ENCODE measurements at regions not wholly inside any gene's neighbourhood (a gene's known extent, or its start where the extent isn't known, plus 50 kb on each side); places are given as distances from the start of the nearest gene placed in this dataset.

DNA sequence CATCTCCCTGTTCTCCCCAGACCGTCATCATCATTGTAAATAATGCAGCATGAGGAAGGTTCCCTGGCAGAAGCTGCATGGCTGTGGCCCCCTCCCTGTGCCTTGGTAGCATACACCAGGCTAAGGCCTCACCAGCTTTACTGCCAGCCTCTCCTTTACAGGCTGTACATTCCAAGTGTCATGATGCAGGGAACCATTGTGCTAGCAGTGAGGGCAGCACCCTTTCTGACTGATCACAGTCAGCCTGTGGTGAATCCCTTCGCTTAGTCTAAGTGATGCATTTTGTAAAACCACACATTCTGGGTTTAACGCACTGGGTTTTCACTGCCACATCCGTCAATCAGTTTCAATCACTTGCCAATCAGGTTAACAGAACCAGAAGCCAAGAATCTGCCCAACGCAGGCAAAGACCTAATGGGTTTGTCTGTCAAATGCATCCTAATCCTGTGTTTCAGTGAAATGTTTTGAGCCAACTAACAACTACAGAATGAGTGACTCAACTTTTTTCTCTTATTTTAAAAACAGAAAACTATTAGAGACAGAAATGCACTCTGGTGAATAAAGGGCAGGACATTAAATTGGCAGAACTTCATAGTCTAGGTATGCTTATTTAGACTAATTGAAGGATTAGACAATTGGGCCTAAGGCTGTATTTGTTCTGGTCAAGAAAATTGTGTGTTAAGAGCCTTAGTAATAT is 225.9 kb upstream of the DPH6 start:
- no peak for DNase-seq (ENCODE audit: low read depth)

DNA sequence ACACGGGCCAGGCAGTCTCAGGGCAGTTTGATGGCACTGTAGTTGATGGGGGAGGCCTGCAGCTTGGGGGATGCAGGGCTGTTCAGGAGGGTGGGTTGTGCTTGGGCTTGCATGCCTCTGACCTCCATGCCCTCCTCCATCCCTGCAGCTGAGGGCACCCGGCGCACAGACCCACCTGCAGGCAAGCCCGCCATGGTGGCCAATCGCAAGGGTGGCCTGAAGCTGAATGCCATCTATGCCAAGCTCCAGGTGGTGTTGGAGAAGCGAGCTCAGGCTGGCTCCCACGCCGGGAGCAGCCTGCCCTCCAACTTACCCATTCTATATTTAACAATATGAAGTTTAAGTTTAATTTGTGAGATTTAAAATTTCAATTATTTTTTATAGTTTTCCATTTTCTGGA is 228.7 kb upstream of the DPH6 start:
- no peak for DNase-seq (ENCODE audit: low read depth)

DNA sequence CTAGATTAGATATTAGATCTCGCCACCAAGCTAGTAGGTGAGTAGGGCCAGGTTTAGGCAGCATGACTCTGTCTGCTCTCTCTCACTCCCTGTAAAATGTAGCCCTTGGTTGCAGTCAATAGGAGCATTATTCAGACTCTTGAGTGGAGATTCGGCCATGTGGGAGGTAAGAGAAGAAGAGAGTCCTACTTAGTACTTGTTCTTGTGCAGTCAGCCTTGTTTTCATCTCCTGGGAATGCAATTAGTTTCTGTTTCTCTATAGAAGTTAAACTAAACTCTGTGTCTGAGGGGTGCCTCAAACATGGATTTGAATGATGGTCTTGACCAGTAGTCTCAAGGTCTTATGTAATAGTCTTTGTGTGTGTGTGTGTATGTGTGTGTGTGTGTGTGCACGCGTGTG is 229.5 kb upstream of the DPH6 start:
- no peak for DNase-seq (ENCODE audit: low read depth)

DNA sequence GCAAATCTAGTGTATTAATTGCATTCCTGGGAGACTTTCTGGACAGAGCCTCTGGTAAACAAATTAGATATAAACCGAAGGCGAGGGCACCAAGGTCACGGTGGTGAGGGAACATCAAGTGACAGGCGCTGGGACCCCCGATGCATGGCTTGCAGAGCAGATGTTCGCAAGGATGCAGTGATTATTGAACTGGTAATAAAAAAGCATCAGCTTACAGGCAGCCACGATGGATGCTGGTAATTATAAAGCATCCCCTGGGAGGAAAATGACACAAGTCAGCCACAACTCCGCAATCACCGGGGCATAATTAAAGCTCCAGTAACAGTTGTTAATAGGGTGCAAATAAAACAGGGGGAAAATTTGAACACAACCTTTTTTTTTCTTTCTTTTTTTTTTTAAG is 231.1 kb upstream of the DPH6 start:
- DNase-seq (ENCODE audit: low read depth) = no peak

- no peak for DNase-seq (ENCODE audit: low read depth)
These were observed 237.2 kb upstream of the DPH6 start for GRCh38 chr15:35783203-35783602.

DNA sequence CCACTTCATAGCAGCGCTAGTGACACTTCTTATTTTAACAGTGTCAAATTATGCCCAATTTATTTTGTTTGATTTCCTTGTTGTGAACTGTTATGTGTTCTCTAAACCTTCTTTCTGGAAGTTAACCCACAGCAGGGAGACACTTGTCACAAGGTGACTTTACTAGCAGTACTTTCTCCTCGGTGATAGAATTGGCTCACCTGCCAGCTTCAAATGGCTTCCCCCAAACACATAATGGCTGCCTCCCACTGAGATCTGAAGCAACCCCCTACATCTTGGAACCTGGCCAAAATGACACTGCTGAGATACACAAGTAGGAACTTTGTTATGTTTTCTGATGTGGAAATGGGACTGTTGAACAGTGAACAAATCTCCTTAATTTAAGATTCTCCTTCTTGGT is 238.8 kb upstream of the DPH6 start:
- DNase-seq (ENCODE audit: low read depth) = no peak

GRCh38 chr15:35810007-35810406 is 264.0 kb upstream of the DPH6 start:
- no peak for DNase-seq (ENCODE audit: low read depth)

DNA sequence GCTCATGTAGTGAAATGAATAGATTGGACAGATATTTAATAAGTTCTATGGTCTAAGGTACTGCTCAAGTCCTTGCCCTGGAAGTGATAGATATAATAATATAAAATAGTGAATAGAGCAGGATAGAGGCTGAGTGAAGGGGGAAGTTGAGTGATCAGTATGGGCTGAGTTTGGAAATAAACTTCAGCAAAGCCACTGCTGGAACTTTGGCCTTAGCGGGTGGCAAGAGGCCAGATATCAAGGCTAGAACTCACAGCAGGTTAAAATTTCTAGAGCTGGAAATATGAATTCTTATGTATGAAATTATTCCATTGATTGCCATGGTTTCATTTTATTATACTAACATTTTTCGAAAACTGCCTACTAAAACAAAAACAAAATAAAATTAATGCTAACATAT is 267.6 kb upstream of the DPH6 start:
- DNase-seq (ENCODE audit: low read depth) = no peak

- no peak for DNase-seq (ENCODE audit: low read depth)
These were observed 272.9 kb upstream of the DPH6 start for GRCh38 chr15:35818846-35819245.

DNA sequence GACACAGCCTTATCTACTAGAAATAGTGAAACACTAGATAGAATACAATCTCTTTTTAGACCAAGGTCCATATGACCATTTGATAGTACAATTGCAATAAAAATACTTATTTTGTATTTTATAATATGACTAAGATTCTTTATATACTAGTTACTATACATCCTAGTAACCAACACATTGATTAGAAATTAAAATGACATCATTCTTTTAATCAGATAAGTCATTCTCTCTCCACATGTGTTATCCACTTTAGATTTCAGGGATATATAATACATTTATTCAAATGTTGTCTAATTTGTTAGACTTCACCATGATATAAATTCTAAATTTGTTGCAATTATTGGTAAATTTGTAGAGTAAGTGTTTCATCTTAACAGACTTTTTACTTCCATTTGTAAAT is 276.2 kb upstream of the DPH6 start:
- no peak for DNase-seq (ENCODE audit: low read depth)

- DNase-seq (ENCODE audit: low read depth) = no peak
These were observed 281.2 kb upstream of the DPH6 start for GRCh38 chr15:35827141-35827540.

GRCh38 chr15:35827911-35828310 is 281.9 kb upstream of the DPH6 start:
- no peak for DNase-seq (ENCODE audit: low read depth)

DNA sequence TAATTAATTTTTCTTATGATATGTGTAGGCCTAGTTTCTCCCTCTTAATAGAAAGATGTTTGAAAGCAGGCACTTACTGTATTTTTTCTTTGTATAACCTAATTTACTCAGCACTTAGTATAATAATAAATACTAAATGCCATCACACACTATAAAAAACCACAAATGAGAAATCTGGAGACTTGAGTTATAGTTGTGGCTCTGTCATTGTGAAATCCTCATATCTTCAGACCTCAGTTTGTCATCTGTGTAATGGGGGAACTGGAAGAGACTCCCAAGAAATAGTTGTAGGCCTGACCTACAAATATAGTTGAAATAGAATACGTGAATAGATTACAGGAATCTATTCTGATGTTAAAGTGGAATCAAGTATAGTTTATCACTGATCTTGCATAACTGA is 287.6 kb upstream of the DPH6 start:
- no peak for DNase-seq (ENCODE audit: low read depth)

DNA sequence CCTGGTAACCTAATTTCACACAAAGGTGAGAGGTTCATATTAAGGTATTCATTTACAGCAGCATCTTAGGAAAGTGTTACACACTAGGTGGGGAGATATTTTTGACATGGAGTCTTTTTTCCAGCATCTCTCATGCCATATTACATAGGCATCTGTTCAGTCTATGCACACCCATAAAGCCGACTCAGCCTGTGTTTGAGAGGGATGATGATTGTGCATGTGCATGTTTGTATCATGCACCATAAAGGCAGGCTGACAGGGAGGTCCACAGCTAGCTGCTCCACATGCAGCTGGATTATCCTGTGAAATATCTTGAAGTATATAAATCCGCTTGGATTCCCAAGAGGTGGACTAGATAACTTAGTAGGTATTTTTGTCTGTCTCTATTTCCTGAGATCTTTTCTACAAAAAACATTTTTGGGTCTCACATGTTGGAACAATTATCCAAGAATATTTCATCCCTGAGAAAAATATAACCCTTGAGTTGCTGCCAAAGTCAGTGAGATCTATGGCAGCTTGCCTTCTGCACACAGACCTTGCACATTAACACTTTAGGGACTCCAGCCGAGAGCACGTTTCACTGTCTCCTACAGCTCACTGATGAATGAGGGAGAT is 288.4 kb upstream of the DPH6 start:
- no peak for DNase-seq (ENCODE audit: low read depth)

- no peak for DNase-seq (ENCODE audit: low read depth)
These were observed 288.9 kb upstream of the DPH6 start for GRCh38 chr15:35834866-35835265.

DNA sequence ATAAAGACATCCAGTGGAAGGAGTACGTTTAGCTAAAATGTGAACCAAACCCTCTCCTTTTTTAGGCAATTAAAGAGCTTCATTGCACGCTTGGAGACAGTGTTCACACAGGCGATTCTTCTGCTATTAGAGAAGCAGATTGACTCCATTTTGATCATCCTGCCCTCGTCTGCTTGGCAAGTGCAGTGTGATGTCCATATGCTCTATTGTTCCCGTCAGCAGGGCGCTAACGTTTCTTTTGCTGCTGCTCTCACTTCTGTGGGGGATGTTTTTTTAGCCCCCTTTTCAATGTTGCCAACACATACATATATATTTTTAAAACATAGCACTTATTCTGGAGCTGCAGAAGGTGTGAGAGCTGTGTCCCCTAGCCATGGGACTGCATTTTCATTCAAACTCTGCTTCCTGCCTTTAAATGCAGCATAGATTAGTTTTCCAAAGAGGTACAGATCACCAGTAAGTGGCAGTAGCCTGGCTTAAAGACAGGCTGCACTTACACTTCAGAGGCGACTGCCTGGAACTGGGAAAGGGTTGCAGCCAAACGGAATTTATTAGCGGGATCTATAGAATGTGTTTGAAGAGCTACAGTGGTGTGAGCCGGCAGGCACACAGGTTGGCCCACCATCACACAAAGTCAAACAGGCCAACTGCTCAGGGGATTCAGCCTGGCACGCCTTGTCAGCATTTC is 292.6 kb upstream of the DPH6 start:
- DNase-seq (ENCODE audit: low read depth) = no peak

DNA sequence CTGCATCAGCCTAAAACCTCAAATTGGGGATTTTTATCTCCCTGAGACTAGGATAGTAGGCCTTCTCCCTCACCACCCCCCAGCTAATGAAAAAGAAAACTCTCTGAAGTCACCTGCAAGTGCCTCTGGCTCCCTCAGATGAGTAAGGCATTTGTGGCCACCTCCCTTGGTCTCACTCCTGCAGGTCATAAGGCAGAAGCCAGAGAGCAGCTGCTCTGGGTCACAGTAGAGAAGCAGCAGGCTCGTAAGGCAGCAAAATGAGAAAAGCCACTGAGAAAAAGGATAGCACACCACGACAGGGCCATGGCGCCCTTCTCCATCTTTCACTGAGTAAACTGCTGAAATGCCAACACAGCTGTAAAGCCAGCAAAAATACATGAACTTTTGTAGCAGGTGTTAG is 296.7 kb upstream of the DPH6 start:
- DNase-seq (ENCODE audit: low read depth) = no peak

GRCh38 chr15:35843498-35843897 is 297.5 kb upstream of the DPH6 start:
- DNase-seq (ENCODE audit: low read depth) = no peak

DNA sequence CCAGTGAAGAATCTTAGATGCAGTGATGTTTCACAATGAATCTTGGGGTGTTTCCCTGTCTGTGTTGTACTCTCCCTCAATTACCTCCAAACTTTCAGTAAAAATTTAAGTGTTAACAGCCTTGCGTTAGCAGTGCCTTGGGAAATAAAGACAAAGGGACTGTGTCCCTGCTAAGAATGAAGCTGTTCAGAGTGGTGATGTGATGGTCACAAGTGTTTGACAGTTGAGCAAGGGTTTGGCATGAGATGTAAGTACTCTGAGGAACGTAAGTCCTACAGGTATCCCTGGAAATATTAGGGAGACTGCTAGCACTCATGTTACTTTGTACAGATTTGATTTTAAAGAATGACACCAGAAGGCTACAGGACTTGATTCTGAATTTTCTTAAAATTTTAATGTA is 304.3 kb upstream of the DPH6 start:
- no peak for DNase-seq (ENCODE audit: low read depth)

GRCh38 chr15:35851491-35851890 is 305.5 kb upstream of the DPH6 start:
- DNase-seq (ENCODE audit: low read depth) = no peak

GRCh38 chr15:35852818-35853624 is 307.1 kb upstream of the DPH6 start:
- DNase-seq (ENCODE audit: low read depth) = no peak

GRCh38 chr15:35854316-35854715 is 308.4 kb upstream of the DPH6 start:
- no peak for DNase-seq (ENCODE audit: low read depth)
